ENCODE measurements at regions not wholly inside any gene's neighbourhood (a gene's known extent, or its start where the extent isn't known, plus 50 kb on each side); places are given as distances from the start of the nearest gene placed in this dataset.
"Not testable (repeated sequence)": the region's sequence is repeated elsewhere in the genome, so short reads cannot be mapped to it uniquely, and the experiment has no call there.

GRCh38 chr2:82256983-82257632 lies 1952.6 kb upstream of the LRRTM1 start:
- DNase-seq: no peak

DNA sequence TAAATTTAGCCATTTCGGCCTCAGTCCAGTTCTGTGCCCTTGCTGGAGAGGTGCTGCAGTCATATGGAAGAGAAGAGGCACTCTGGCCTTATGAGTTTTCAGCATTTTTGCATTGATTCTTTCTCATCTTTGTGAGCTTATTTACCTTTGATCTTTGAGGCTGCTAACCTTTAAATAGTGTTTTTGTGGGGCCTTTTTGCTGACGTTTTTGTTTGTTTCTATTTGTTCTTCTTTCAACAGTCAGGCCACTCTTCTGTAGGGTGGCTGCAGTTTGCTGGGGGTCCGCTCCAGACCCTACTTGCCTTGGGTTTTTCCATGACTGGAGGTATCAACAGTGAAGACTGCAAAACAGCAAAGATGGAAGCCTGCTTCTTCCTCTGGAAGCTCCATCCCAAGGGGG lies 1951.7 kb upstream of the LRRTM1 start:
- DNase-seq: no peak

DNA sequence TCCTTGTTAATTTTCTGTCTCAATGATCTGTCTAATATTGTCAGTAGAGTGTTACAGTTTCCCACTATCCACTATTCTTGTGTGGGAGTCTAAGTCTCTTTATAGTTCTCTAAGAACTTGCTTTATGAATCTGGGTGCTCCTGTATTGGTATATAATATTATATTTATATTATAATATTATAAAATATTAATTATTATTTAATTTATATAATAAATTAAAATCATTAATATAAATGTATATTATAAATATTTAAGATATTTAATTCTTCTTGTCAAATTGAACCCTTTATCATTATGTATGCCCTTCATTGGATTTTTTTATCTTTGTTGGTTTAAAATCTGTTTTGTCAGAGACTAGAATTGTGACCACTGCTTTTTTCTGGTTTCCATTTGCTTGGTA lies 1950.2 kb upstream of the LRRTM1 start:
- DNase-seq: no peak

DNA sequence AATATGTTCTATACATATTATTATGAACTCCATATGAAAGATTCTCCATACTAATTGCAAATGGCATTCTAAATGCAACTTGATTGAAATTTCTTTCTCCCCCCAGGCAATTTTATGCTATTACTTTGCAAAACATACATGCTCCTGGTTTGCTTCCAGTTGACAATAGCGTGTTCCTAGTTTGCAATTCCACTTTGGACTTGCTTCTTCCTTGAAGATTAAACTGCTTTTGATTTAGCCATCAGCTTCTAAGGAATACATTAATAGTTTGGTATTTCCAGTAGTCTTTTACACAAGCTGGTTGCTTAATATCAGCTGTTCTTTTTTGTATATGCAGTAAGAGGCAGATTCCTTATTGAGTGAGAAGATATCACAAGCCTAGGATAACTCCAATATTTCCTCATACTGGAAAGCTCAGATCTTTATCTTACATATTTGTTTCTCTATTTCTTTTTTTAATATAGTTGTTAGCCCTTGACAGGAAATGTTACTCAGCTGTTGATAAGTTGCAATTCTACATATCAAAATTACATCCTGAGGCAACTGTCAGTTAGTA lies 1941.7 kb upstream of the LRRTM1 start:
- no peak for DNase-seq

GRCh38 chr2:82239176-82239575 lies 1934.6 kb upstream of the LRRTM1 start:
- DNase-seq: no peak

DNA sequence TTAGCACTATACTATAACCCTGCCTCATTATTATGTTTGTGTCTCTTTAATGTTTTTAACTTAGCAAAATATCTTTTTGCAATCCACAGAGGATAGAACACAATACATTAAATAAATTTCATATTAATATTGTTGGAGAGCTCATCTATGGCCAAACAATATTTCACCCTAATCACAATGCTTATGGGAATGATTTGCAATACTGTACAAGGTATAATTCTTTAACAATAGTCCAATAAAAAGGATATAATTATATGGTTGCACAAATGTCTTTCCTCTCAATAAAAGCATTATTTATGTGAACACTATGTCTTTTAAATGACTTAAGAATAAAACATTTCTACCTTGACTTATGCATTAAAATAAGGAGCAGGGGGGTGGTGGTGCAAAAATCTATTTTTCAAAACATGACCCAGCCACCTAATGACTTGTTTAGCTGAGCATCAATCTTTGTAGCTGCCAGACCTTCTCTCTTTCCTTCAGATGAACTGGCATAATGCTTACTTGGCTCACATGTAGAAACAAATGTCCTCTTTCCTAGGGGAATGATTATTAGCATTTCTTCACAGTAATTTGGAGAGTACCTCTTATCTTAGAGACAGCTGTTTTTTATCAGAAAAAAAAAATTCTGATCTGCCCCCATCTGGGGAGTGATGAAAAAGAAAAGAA lies 1933.6 kb upstream of the LRRTM1 start:
- DNase-seq: no peak

- DNase-seq: no peak
Measured at GRCh38 chr2:82234283-82234874, 1929.8 kb upstream of the LRRTM1 start.

DNA sequence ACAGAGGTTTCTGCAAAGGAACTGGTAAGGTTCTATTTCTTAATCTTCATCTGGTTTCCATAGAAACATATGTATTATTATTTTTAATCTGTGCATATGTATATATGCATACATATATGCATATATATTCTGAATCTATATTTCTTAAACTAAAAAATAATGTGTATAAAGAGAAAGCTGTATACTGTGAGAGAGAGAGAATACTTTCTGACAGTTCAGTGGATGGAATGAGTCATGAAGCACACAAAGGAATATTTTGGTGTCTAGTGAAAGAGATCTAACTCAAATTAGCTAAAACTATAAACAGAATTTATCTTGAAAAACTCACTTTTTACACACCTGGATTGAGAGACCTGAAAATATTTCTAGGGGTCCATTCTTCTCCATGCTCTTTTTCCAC lies 1929.3 kb upstream of the LRRTM1 start:
- no peak for DNase-seq

DNA sequence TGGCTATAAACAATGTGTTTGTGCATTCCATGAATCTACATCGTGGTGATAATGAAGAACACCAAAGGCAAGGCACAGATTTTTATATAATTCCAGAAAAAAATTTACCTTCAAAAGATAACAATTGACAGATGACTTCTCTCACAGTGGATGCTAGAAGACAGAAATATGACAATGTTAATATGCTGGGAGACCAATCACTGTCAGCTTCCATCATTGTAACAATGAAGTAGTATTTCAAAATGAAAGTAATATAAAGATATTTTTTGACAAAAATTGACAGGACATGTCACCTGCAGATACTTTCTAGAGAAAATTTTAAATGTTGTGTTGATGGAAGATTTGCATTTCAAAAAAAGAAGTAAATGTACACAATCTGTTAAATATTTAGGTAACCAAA lies 1925.9 kb upstream of the LRRTM1 start:
- DNase-seq: no peak

GRCh38 chr2:82226441-82226840 lies 1921.9 kb upstream of the LRRTM1 start:
- no peak for DNase-seq

DNA sequence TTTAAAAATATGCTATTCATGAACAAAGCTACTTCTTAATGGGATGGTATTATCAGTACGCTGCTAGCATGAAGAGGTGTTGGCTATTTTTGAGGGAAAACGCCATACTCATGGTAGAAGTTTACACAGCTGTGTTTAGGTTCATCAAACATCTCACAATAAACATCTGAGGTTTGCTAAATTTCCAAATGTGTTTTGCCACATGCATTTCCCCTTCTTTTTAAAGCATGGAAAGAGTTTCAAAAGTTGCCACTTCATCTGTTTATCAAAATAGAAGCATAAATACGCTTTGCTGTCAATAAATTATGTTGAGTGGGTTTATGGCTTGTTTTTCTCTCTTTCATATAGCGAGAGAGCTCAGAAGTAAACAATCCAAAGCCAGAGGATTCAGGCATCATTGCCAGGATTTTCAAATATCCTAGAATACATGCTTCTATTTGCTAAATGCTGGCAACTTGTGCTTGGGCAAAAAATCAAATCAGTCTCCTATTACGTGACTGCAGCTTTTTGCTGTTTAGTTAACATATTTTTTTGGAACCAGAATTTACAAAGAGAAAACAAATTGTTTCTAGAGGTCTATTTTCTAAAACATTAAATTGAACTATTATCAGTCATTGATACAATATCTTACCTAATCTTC lies 1919.9 kb upstream of the LRRTM1 start:
- peak; percentile 24 to 32 for DNase-seq

GRCh38 chr2:82215212-82215611 lies 1910.7 kb upstream of the LRRTM1 start:
- no peak for DNase-seq

GRCh38 chr2:82199493-82199852 lies 1894.9 kb upstream of the LRRTM1 start:
- no peak for DNase-seq

DNA sequence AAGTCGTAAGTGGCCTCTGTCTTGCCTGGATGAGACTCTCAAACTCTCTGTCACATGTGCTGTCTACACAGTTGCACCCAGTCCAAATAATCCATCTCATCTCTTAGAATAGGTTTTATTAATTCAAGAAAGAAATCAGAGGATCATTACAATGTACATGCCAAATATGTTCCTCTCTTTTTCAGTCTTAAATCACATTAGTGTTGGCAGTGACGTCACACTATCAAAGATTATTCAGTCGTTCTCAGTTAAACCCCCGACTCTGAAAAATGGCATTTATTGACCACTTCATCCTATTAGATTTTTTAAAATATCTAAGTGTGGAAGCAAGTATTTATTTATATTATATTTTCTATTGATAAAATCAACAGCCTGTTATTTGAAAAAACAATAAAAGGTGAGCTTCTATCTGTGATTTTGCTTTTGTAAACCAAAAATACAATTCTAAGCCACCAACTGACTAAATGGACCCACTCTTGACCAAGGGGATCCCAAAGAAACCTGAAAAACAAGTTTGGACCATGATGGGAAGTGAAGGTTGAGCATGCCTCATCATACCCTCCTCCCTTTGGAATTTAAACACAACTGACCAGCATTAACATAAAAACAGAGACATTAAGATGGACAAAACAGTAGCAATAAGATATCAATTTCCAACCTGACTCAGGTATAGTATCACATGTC lies 1894.4 kb upstream of the LRRTM1 start:
- no peak for DNase-seq

DNA sequence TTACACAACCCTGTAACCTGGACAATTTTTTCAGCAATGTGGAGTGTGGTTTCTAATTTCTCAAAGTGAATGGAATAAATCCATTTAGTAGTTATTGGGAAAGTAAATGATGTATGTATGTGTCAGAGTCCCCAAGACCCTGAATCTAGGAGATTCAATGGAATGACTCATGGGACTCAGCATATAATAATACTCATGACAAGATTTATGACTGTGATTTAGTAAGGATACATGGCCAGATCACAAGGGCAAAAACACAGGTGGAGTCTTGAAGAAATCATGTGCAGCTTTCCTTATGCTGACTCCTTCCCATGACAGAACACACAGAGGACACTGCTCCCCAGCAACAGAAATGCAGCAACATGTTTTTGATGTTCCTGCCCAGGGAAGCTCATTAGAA lies 1877.7 kb upstream of the LRRTM1 start:
- no peak for DNase-seq

DNA sequence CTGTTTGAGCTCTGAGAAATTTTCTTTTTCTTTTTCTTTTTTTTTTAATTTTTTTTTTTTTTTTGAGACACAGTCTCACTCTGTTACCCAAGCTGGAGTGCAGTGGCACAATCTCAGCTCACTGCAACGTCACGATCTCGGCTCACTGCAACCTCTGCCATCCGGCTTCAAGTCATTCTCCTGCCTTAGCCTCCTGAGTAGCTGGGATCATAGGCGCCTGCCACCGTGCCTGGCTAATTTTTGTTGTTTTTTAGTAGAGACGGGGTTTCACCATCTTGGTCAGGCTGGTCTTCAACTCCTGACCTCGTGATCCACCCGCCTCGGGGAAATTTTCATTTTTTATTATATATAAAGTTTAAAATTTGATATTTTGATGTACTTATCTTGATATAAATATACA lies 1870.7 kb upstream of the LRRTM1 start:
- DNase-seq: not testable (repeated sequence)

- no peak for DNase-seq
Measured at GRCh38 chr2:82172483-82172882, 1867.9 kb upstream of the LRRTM1 start.

DNA sequence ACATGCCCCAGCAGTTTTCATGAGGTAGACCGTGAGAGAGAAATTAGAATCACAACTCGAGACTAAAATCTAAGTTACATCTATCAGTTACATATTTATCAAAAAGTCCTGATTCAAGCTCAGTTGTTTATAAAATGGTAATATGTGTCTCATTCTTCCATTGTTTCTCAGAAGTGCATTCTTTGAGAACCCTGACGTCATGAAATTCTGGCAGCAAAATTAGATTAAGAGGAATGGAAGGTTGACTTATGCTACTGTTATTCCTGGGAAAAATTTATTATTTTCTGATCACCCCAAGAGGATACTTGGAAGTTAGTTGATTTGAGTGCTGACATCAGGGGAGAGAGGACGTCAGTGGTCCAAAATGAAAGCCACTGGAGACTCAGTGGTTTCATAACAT lies 1864.8 kb upstream of the LRRTM1 start:
- no peak for DNase-seq

- no peak for DNase-seq
Measured at GRCh38 chr2:82165377-82165776, 1860.8 kb upstream of the LRRTM1 start.

DNA sequence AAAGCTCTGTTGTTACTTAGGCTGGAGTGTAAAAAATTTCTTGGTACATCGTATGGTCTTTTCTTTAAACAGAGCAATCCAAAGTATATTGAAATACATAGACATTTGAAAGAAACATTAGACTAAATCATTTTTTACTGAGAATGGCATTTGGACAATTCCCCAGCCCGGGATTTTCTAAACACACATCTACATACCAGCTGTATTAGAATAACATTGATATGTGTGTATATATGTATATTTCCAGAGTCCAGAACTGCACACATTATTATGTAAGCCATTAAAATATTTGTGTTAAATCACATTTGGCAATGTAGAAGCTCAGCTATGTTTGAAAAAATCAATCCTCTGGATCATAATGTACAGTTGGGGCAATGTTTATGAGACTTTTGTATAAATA lies 1853.6 kb upstream of the LRRTM1 start:
- no peak for DNase-seq

GRCh38 chr2:82155469-82155868 lies 1850.9 kb upstream of the LRRTM1 start:
- no peak for DNase-seq

DNA sequence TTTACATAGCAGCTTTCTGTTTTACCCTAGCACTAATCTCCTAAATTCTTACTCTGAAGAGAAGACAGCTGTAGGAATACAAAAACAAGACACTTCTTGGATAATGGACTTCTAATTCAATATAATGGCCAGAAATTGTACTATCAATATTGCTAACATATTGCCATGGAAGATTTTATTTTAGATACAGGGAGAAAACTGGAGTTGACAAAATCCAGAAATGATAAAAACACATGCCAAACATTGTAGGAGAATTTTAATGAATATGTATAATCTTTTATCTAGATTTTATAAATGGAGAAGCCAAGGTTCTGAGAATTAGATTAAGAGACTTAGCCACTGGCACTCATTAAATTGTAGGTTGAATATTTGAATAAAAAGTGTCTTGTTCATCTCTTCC lies 1838.8 kb upstream of the LRRTM1 start:
- DNase-seq: no peak

DNA sequence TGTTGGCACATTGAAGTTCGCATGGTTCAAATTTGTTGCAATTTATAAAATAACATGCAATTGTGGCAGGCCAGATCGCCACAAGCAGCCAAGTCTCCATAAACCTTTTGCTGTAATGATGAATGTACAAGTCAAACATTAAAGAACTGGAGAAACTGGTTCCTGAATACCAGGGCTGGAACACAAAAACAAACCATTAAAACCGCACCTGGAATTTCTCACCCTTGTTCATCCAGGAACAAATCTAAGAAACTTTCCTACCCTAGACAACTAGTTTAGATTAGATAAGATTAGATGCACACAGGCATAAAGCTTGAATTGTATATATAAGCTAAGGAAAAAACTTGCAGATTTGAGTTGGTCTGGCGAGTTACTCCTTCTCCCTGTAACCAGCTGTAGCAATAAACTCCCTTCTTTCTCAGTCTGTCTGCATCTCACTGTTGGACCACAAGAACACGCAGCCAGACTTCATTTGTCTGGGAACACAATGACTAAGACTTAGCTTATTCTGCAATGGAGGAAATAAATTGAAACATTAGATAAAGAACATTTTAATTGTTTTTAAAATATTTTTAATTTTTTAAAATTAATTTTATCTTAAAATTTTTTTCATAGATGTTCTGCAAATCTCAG lies 1835.5 kb upstream of the LRRTM1 start:
- DNase-seq: no peak

Data from SHP77 (cell line).